Panc1 (cell line): ENCODE measurements at regions not wholly inside any gene's neighbourhood (a gene's known extent, or its start where the extent isn't known, plus 50 kb on each side); places are given as distances from the start of the nearest gene placed in this dataset.

Experiments
- ATAC-seq: fragments of 200-7000 bp; cut with Tn5 transposase; 2 replicates; pipeline ENCODE4 v1.9.1; 2020; ENCODE audit warnings: mild to moderate bottlenecking, moderate library complexity
- BruUV-seq: library from RNA; stranded (reverse); fragments of 400-500 nt; replicated peaks from 2 replicates; lab custom pipeline; 2021; lab: Mats Ljungman, UMichigan
- CTCF ChIA-PET: fragments of 300-600 bp; sonication (Branson Sonifier 250); formaldehyde crosslinking; loops from one replicate; lab custom pipeline; 2022; ENCODE audit warnings: antibody characterized with exemption; lab: Charles Lee
- POLR2A ChIA-PET: fragments of 300-600 bp; sonication (Branson Sonifier 250); formaldehyde crosslinking; loops from one replicate; lab custom pipeline; 2022; ENCODE audit warnings: antibody characterized with exemption; lab: Charles Lee
- DNase-seq: peaks from one replicate; pipeline ENCODE4 v3.0.0-alpha.2; 2010; ENCODE audit warnings: low read depth, low spot score
- H3K27ac ChIP-seq: 2 replicates; pipeline ENCODE4 v1.5.1; 2011; ENCODE audit warnings: mild to moderate bottlenecking, low read length, inconsistent platforms
- H3K27me3 ChIP-seq: fragments of 200-500 bp; sonication (Bioruptor generic); 2 replicates; pipeline ENCODE4 v1.6.0; 2014; ENCODE audit warnings: low read length, inconsistent platforms; ENCODE audit not compliant: control insufficient read depth, insufficient read depth
- H3K36me3 ChIP-seq: fragments of 200-500 bp; sonication (Bioruptor generic); 2 replicates; pipeline ENCODE4 v1.5.1; 2014; ENCODE audit warnings: inconsistent platforms, mild to moderate bottlenecking, low read length, moderate library complexity; ENCODE audit not compliant: control insufficient read depth, insufficient read depth
- H3K4me1 ChIP-seq: 2 replicates; pipeline ENCODE4 v1.5.1; 2011; ENCODE audit warnings: inconsistent platforms, mild to moderate bottlenecking, low read length, moderate library complexity; ENCODE audit not compliant: control insufficient read depth, insufficient read depth
- H3K4me3 ChIP-seq, 2 experiments: 2 replicates each; pipeline ENCODE4 v1.5.1; 2011 to 2012; ENCODE audit warnings: low read depth in 2 of 2, low read length in 2 of 2, mild to moderate bottlenecking in 2 of 2, inconsistent platforms in 1 of 2, moderate library complexity in 1 of 2
- H3K9me3 ChIP-seq: fragments of 200-500 bp; sonication (Bioruptor generic); 2 replicates; pipeline ENCODE4 v1.5.1; 2014; ENCODE audit warnings: low read depth, mild to moderate bottlenecking, inconsistent platforms, low read length, moderate library complexity; ENCODE audit not compliant: control insufficient read depth, insufficient read depth
- CTCF ChIP-seq: fragments of 450-650 bp; IDR thresholded peaks from 2 replicates; pipeline ENCODE4 v1.5.1; 2017; ENCODE audit warnings: mild to moderate bottlenecking
- POLR2AphosphoS5 ChIP-seq: IDR thresholded peaks from 2 replicates; pipeline ENCODE4 v1.6.1; 2012; ENCODE audit warnings: mild to moderate bottlenecking, low read depth, low read length, moderate library complexity
- REST ChIP-seq, 2 experiments: IDR thresholded peaks; 2 replicates each; pipeline ENCODE4 v1.6.1; 2011 to 2012; ENCODE audit warnings: low read depth in 2 of 2, control low read depth in 1 of 2, low read length in 1 of 2, mild to moderate bottlenecking in 1 of 2, moderate library complexity in 1 of 2; ENCODE audit not compliant: insufficient read depth in 1 of 2
- SIN3A ChIP-seq: IDR thresholded peaks from 2 replicates; pipeline ENCODE4 v1.6.1; 2012; ENCODE audit warnings: low read depth, mild to moderate bottlenecking, low read length, moderate library complexity, borderline replicate concordance; ENCODE audit not compliant: insufficient read depth
- TCF7L2 ChIP-seq: IDR thresholded peaks from 2 replicates; pipeline ENCODE4 v1.6.1; 2011; ENCODE audit warnings: mild to moderate bottlenecking, low read depth, low read length, inconsistent platforms
- in situ Hi-C: cut with HindIII; loops from 2 replicates; pipeline ENCODE4 v1.10.0; 2016; ENCODE audit warnings: low sequenced_read_pairs, low pct_unique_long_range_greater_than_20kb
- intact Hi-C: fragments of 100-400 bp; cut with micrococcal nuclease; formaldehyde crosslinking; loops from one replicate; pipeline ENCODE4 v1.10.0; 2022; ENCODE audit not compliant: unreplicated experiment

GRCh38 chr3:111143-112069 is 85.2 kb upstream of the CHL1 start:
- ChIA-PET CTCF (no interaction called here), POLR2A (no interaction called here)
- Histone ChIP-seq H3K4me1 (no peaks in the 10 kb centered on the region), H3K4me3 (no peak overlapping the region), H3K27ac (no peak overlapping the region), H3K27me3 (no peaks in the 10 kb centered on the region), H3K36me3 (no peaks in the 10 kb centered on the region), H3K9me3 (no peaks in the 10 kb centered on the region)
- ATAC-seq = no peak
- TF ChIP-seq SIN3A (no peak), TCF7L2 (no peak), REST (IDR thresholded peaks at IDR 0.05; ENCODE audit: insufficient read depth in 1 of 2, low read depth in 2 of 2, low read length in 1 of 2) (no peak), CTCF (no peak), POLR2AphosphoS5 (no peak)
- DNase-seq = no peak
- no TSS peak for BruUV-seq
- in situ Hi-C loops (no loop called here), intact Hi-C loops (no loop called here)

- no peak for DNase-seq
- no peak for TF ChIP-seq REST (IDR thresholded peaks at IDR 0.05; ENCODE audit: insufficient read depth in 1 of 2, low read depth in 2 of 2, low read length in 1 of 2)
- TF ChIP-seq TCF7L2 = no peak
- TF ChIP-seq POLR2AphosphoS5 = no peak
- no peak for TF ChIP-seq CTCF
- TF ChIP-seq SIN3A = no peak
- Histone ChIP-seq H3K4me1 (no peaks in the 10 kb centered on the region), H3K9me3 (no peaks in the 10 kb centered on the region), H3K36me3 (no peaks in the 10 kb centered on the region), H3K27me3 (no peaks in the 10 kb centered on the region), H3K27ac (no peak overlapping the region), H3K4me3 (no peak overlapping the region)
- BruUV-seq = no TSS peak
- ChIA-PET CTCF (no interaction called here), POLR2A (no interaction called here)
- in situ Hi-C loops = no loop called here
- no peak for ATAC-seq
- intact Hi-C loops = no loop called here
Measured at GRCh38 chr3:112773-113172, 83.8 kb upstream of the CHL1 start.
